ENCODE measurements at regions not wholly inside any gene's neighbourhood (a gene's known extent, or its start where the extent isn't known, plus 50 kb on each side); places are given as distances from the start of the nearest gene placed in this dataset.

- Histone ChIP-seq H3K9ac (ENCODE audit: low read length) (no peak overlapping the region), H3K27me3 (ENCODE audit: insufficient read depth, low read length) (no peaks in the 10 kb centered on the region), H3K4me2 (ENCODE audit: low read length) (no peak overlapping the region), H2AFZ (ENCODE audit: low read depth, low read length) (no peak overlapping the region), H3K4me3 (ENCODE audit: insufficient read depth, low read depth, low read length) (no peak overlapping the region), H3K79me2 (ENCODE audit: insufficient read depth, low read length) (no peaks in the 10 kb centered on the region), H3K4me1 (ENCODE audit: insufficient read depth, low read length) (no peaks in the 10 kb centered on the region), H3K9me3 (ENCODE audit: insufficient read depth, low read depth, low read length) (no peaks in the 10 kb centered on the region), H4K20me1 (ENCODE audit: insufficient read depth, low read length) (no peaks in the 10 kb centered on the region), H3K27ac (ENCODE audit: low read depth, low read length) (no peak overlapping the region), H3K36me3 (ENCODE audit: insufficient read depth, low read length) (no peaks in the 10 kb centered on the region)
- TF ChIP-seq CTCF (IDR thresholded peaks at IDR 0.05; ENCODE audit: insufficient read depth, low read depth, low read length) (no peak), EZH2 (IDR thresholded peaks at IDR 0.05; ENCODE audit: insufficient read depth, low read length) (no peak)
- DNase-seq (ENCODE audit: low read depth) (no peak), FAIRE-seq (no peak)
- no peaks in the 10 kb centered on the region for H3K36me3 Mint-ChIP-seq (ENCODE audit: low read depth, unreplicated experiment)
- H3K4me1 Mint-ChIP-seq (ENCODE audit: low read depth, unreplicated experiment), result no peaks in the 10 kb centered on the region
- no peaks in the 10 kb centered on the region for H3K9me3 Mint-ChIP-seq (ENCODE audit: unreplicated experiment)
- no peaks in the 10 kb centered on the region for H3K27me3 Mint-ChIP-seq (ENCODE audit: low read depth, unreplicated experiment)
- no peak overlapping the region for H3K27ac Mint-ChIP-seq (ENCODE audit: unreplicated experiment)
- no peak overlapping the region for H3K4me3 Mint-ChIP-seq (ENCODE audit: unreplicated experiment)
These were observed 1108.3 kb downstream of the TBL1XR1 start for GRCh38 chr3:176088962-176089383.

GRCh38 chr3:176087066-176087697 is 1110.1 kb downstream of the TBL1XR1 start:
- Histone ChIP-seq H4K20me1 (ENCODE audit: insufficient read depth, low read length) (no peaks in the 10 kb centered on the region), H3K9me3 (ENCODE audit: insufficient read depth, low read depth, low read length) (no peaks in the 10 kb centered on the region), H3K27me3 (ENCODE audit: insufficient read depth, low read length) (no peaks in the 10 kb centered on the region), H3K4me1 (ENCODE audit: insufficient read depth, low read length) (no peaks in the 10 kb centered on the region), H3K9ac (ENCODE audit: low read length) (no peak overlapping the region), H3K4me2 (ENCODE audit: low read length) (no peak overlapping the region), H3K36me3 (ENCODE audit: insufficient read depth, low read length) (no peaks in the 10 kb centered on the region), H3K27ac (ENCODE audit: low read depth, low read length) (no peak overlapping the region), H3K79me2 (ENCODE audit: insufficient read depth, low read length) (no peaks in the 10 kb centered on the region), H3K4me3 (ENCODE audit: insufficient read depth, low read depth, low read length) (no peak overlapping the region), H2AFZ (ENCODE audit: low read depth, low read length) (no peak overlapping the region)
- H3K36me3 Mint-ChIP-seq (ENCODE audit: low read depth, unreplicated experiment), result no peaks in the 10 kb centered on the region
- no peaks in the 10 kb centered on the region for H3K4me1 Mint-ChIP-seq (ENCODE audit: low read depth, unreplicated experiment)
- no peaks in the 10 kb centered on the region for H3K9me3 Mint-ChIP-seq (ENCODE audit: unreplicated experiment)
- DNase-seq (ENCODE audit: low read depth) (no peak), FAIRE-seq (no peak)
- no peak overlapping the region for H3K27ac Mint-ChIP-seq (ENCODE audit: unreplicated experiment)
- no peak overlapping the region for H3K4me3 Mint-ChIP-seq (ENCODE audit: unreplicated experiment)
- no peaks in the 10 kb centered on the region for H3K27me3 Mint-ChIP-seq (ENCODE audit: low read depth, unreplicated experiment)
- TF ChIP-seq CTCF (IDR thresholded peaks at IDR 0.05; ENCODE audit: insufficient read depth, low read depth, low read length), result no peak
- no peak for TF ChIP-seq EZH2 (IDR thresholded peaks at IDR 0.05; ENCODE audit: insufficient read depth, low read length)

GRCh38 chr3:176079785-176080184 is 1117.5 kb downstream of the TBL1XR1 start:
- Histone ChIP-seq H3K9me3 (ENCODE audit: insufficient read depth, low read depth, low read length) (no peaks in the 10 kb centered on the region), H3K4me3 (ENCODE audit: insufficient read depth, low read depth, low read length) (no peak overlapping the region), H3K4me1 (ENCODE audit: insufficient read depth, low read length) (no peaks in the 10 kb centered on the region), H3K9ac (ENCODE audit: low read length) (no peak overlapping the region), H3K79me2 (ENCODE audit: insufficient read depth, low read length) (no peaks in the 10 kb centered on the region), H4K20me1 (ENCODE audit: insufficient read depth, low read length) (no peaks in the 10 kb centered on the region), H2AFZ (ENCODE audit: low read depth, low read length) (no peak overlapping the region), H3K27me3 (ENCODE audit: insufficient read depth, low read length) (no peaks in the 10 kb centered on the region), H3K4me2 (ENCODE audit: low read length) (no peak overlapping the region), H3K36me3 (ENCODE audit: insufficient read depth, low read length) (no peaks in the 10 kb centered on the region), H3K27ac (ENCODE audit: low read depth, low read length) (no peak overlapping the region)
- no peak for FAIRE-seq
- Mint-ChIP-seq H3K9me3 (ENCODE audit: unreplicated experiment) (no peaks in the 10 kb centered on the region), H3K36me3 (ENCODE audit: low read depth, unreplicated experiment) (no peaks in the 10 kb centered on the region), H3K4me3 (ENCODE audit: unreplicated experiment) (no peak overlapping the region), H3K4me1 (ENCODE audit: low read depth, unreplicated experiment) (no peaks in the 10 kb centered on the region), H3K27me3 (ENCODE audit: low read depth, unreplicated experiment) (no peaks in the 10 kb centered on the region), H3K27ac (ENCODE audit: unreplicated experiment) (no peak overlapping the region)
- no peak for DNase-seq (ENCODE audit: low read depth)
- TF ChIP-seq EZH2 (IDR thresholded peaks at IDR 0.05; ENCODE audit: insufficient read depth, low read length), result no peak
- TF ChIP-seq CTCF (IDR thresholded peaks at IDR 0.05; ENCODE audit: insufficient read depth, low read depth, low read length), result no peak

Measured in astrocyte (in vitro differentiated cells and primary cell).